Activated T-cell treated with anti-CD3 and anti-CD28 coated beads, Interleukin-2, amount 50 U/mL, for 24 hours (primary cell): ENCODE measurements at regions not wholly inside any gene's neighbourhood (a gene's known extent, or its start where the extent isn't known, plus 50 kb on each side); places are given as distances from the start of the nearest gene placed in this dataset.
"Not testable (repeated sequence)": the region's sequence is repeated elsewhere in the genome, so short reads cannot be mapped to it uniquely, and the experiment has no call there.

ENCODE experiments used
- DNase-seq: peaks from one replicate; pipeline ENCODE4 v3.0.0-alpha.2; 2020
- H3K27ac Mint-ChIP-seq: 2 replicates; pipeline ENCODE4 v1.8.0; 2020; ENCODE audit warnings: mild to moderate bottlenecking, mixed read lengths
- H3K27me3 Mint-ChIP-seq: 2 replicates; pipeline ENCODE4 v1.8.0; 2020; ENCODE audit warnings: mixed read lengths
- H3K36me3 Mint-ChIP-seq: 2 replicates; pipeline ENCODE4 v1.8.0; 2020; ENCODE audit warnings: low read depth, mixed read lengths
- H3K4me1 Mint-ChIP-seq: 2 replicates; pipeline ENCODE4 v1.8.0; 2020; ENCODE audit warnings: low read depth, mixed read lengths
- H3K4me3 Mint-ChIP-seq: 2 replicates; pipeline ENCODE4 v1.8.0; 2020; ENCODE audit warnings: mild to moderate bottlenecking, moderate library complexity, mixed read lengths
- H3K9me3 Mint-ChIP-seq: 2 replicates; pipeline ENCODE4 v1.8.0; 2020; ENCODE audit warnings: mixed read lengths

GRCh38 chr9:86572904-86573303 is 218.7 kb upstream of the TUT7 start:
- no peak for DNase-seq
- Mint-ChIP-seq H3K27ac (no peak overlapping the region), H3K4me3 (no peak overlapping the region), H3K36me3 (no peaks in the 10 kb centered on the region), H3K9me3 (peaks cover 2% of the 10 kb centered on the region), H3K27me3 (peaks cover 7% of the 10 kb centered on the region), H3K4me1 (no peaks in the 10 kb centered on the region)

DNA sequence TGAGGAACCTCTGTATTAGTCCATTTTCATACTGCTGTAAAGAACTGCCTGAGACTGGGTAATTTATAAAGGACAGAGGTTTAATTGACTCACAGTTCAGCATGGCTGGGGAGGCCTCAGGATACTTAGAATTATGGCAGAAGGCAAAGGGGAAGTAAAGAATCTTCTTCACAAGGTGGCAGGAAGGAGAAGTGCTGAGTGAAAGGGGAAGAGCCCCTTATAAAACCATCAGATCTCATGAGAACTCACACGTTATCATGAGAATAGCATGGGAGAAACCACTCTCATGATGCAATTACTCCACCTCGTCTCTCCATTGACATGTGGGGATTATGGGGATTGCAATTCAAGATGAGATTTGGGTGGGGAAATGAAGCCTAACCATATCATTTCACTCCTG is 211.4 kb upstream of the TUT7 start:
- not testable (repeated sequence) for H3K4me1 Mint-ChIP-seq, H3K27ac Mint-ChIP-seq, H3K4me3 Mint-ChIP-seq, H3K36me3 Mint-ChIP-seq, H3K9me3 Mint-ChIP-seq, DNase-seq
- peaks cover 13% of the 10 kb centered on the region for H3K27me3 Mint-ChIP-seq

DNA sequence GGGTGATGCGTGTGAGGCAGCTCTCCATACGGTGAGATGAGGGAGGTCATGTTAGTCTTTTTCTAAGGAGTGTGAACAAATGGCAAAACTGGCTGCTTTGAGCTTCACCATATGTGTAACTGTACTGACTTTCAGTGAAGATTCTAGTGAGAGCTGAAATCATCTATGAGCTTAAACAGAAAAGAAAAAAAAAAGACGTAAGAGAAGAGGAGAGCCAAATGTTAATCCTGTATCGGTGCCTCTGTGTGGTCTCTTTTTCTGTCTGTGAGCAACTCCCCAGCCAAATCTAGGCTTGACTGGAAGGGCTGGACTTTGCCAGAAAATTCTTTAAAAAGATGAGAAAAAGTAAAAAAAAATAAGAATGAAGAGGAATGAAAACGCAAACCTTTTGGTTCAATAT is 209.7 kb upstream of the TUT7 start:
- H3K9me3 Mint-ChIP-seq = peaks cover 9% of the 10 kb centered on the region
- H3K27me3 Mint-ChIP-seq = peaks cover 13% of the 10 kb centered on the region
- H3K4me3 Mint-ChIP-seq = no peak overlapping the region
- H3K4me1 Mint-ChIP-seq = no peaks in the 10 kb centered on the region
- no peaks in the 10 kb centered on the region for H3K36me3 Mint-ChIP-seq
- no peak for DNase-seq
- H3K27ac Mint-ChIP-seq = no peak overlapping the region

DNA sequence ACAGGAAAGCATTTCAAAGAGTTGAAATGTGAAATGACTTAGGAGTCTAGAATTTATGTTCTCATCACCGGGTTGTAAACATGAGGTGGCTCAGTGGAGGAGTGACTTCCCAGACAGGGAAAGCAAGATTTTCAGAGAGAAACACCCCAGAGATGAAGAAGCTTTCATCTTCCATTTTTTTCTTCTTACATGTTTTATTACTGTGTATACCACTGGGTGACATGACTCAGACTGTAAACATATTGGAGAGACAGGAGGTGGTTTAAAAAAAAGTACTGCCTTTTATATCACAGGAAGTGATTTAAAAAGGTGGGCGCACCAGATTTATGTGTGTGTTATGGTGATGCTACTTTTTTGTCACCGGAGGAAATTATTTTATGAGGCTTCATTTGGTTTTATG is 209.1 kb upstream of the TUT7 start:
- no peak overlapping the region for H3K4me3 Mint-ChIP-seq
- H3K27me3 Mint-ChIP-seq = peaks cover 13% of the 10 kb centered on the region
- H3K9me3 Mint-ChIP-seq = peaks cover 9% of the 10 kb centered on the region
- no peak for DNase-seq
- H3K4me1 Mint-ChIP-seq = no peaks in the 10 kb centered on the region
- no peaks in the 10 kb centered on the region for H3K36me3 Mint-ChIP-seq
- H3K27ac Mint-ChIP-seq = no peak overlapping the region

DNA sequence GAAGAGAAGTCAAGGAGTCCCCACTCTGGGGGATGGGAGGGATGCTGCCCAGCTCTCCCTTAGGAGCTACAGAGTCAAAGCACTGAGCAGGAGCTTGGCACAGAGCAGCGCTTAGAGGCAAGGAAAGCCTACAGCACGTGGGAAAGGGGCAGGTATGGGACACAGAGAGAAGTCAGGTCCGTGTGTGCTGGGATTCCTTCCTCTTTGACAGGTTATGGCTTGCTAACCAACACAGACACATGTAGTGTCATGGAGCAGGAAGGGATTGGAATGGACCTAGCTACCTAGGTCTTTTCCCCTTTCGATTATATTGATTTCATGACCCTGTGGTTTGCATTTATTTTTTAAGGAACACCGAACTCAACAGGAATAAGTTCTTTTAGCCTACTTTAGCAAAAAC is 208.5 kb upstream of the TUT7 start:
- Mint-ChIP-seq H3K9me3 (peaks cover 10% of the 10 kb centered on the region), H3K27me3 (peaks cover 12% of the 10 kb centered on the region), H3K27ac (no peak overlapping the region)

DNA sequence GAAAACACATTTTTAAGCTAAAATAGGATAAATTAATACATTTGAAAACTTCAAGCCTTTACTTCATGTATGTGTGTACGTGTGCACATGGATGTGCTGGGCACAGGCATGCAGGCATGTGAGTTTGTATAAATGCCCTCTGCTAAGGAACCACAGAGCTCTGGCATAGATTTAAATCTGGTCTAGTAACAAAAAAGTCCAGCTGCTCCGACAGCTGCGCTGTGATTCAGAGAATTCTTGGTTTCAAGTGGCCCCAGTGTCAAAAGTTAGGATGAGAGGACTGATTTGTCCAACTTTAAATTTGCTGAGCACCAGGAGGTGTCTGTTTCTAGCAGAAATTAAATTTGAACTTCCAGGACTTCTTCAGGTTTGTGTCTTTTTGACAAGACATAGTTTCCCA is 203.7 kb upstream of the TUT7 start:
- Mint-ChIP-seq H3K9me3 (peaks cover 3% of the 10 kb centered on the region), H3K27me3 (peaks cover 17% of the 10 kb centered on the region), H3K36me3 (no peaks in the 10 kb centered on the region), H3K27ac (no peak overlapping the region), H3K4me1 (no peaks in the 10 kb centered on the region), H3K4me3 (no peak overlapping the region)
- DNase-seq = no peak

More for the DNA sequence above, 208.5 kb upstream of the TUT7 start:
- Mint-ChIP-seq H3K4me3 (no peak overlapping the region), H3K4me1 (no peaks in the 10 kb centered on the region), H3K36me3 (no peaks in the 10 kb centered on the region)
- no peak for DNase-seq

- H3K4me1 Mint-ChIP-seq = no peaks in the 10 kb centered on the region
- H3K4me3 Mint-ChIP-seq = no peak overlapping the region
- no peak overlapping the region for H3K27ac Mint-ChIP-seq
- no peak for DNase-seq
- no peaks in the 10 kb centered on the region for H3K36me3 Mint-ChIP-seq
- H3K27me3 Mint-ChIP-seq = peaks cover 20% of the 10 kb centered on the region
- peaks cover 3% of the 10 kb centered on the region for H3K9me3 Mint-ChIP-seq
These were observed 203.0 kb upstream of the TUT7 start for GRCh38 chr9:86557063-86557766.

DNA sequence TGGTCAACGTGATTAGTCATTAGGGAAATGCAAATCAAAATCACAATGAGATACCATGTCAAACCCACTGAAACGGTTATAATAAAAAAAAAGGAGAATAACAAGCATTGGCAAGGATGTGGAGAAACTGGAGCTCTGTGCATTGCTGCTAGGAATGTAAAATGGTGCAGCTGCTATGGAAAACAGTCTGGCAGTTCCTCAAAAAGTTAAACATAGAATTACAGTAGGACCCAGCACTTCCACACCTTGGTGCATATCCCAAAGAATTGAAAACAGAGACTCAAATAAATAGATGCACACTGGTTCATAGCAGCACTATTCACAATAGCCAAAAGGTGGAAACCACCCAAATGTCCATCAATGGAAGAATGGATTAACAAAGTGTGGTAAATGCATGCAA is 201.5 kb upstream of the TUT7 start:
- Mint-ChIP-seq H3K9me3 (peaks cover 3% of the 10 kb centered on the region), H3K36me3 (no peaks in the 10 kb centered on the region), H3K27ac (no peak overlapping the region), H3K4me3 (no peak overlapping the region), H3K27me3 (peaks cover 23% of the 10 kb centered on the region), H3K4me1 (no peaks in the 10 kb centered on the region)
- DNase-seq = no peak

GRCh38 chr9:86550401-86550800 is 196.2 kb upstream of the TUT7 start:
- H3K36me3 Mint-ChIP-seq = no peaks in the 10 kb centered on the region
- peaks cover 23% of the 10 kb centered on the region for H3K27me3 Mint-ChIP-seq
- H3K27ac Mint-ChIP-seq = no peak overlapping the region
- no peak for DNase-seq
- H3K4me1 Mint-ChIP-seq = no peaks in the 10 kb centered on the region
- H3K4me3 Mint-ChIP-seq = no peak overlapping the region
- no peaks in the 10 kb centered on the region for H3K9me3 Mint-ChIP-seq

DNA sequence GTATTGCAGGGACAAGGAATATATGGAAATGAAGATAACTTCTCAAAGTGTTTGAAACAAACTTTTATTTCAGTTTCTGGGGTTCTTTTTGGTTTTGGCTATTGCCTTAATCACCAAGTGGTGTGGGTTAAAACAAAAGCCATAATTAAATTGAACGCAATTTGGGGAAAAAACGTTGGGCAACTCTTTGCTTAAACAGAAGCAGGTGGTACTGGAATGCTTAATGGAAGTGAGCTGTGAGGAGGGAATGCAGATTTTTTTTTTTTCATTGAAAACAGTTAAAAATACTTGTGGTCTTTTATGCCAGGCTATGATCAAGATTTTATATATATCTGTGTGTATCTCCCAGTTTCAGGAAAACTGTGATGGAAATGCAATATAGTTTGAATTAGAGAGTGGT is 195.7 kb upstream of the TUT7 start:
- H3K27ac Mint-ChIP-seq = no peak overlapping the region
- peaks cover 23% of the 10 kb centered on the region for H3K27me3 Mint-ChIP-seq

DNA sequence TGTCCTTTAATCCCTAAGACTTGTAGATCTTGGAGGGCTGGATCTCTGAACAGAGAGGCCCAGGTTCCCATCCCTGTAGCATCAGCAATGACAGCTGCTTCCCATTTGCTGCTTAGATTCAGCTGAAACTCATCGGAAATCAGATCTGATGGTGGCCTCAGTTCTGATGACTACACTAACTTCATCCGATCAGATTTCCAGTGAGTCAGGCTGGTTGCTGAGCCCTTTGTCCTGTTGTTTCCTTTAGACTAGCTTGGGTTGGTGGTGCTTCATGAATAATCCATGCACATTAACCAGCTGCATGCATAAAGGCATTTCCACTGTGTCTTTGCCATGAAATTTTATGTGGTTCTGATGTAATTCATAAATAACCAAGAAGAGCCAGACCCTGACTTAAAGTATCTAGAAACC is 195.2 kb upstream of the TUT7 start:
- H3K4me3 Mint-ChIP-seq = no peak overlapping the region
- H3K36me3 Mint-ChIP-seq = no peaks in the 10 kb centered on the region
- H3K27me3 Mint-ChIP-seq = peaks cover 20% of the 10 kb centered on the region
- no peak overlapping the region for H3K27ac Mint-ChIP-seq
- no peak for DNase-seq
- H3K9me3 Mint-ChIP-seq = no peaks in the 10 kb centered on the region
- no peaks in the 10 kb centered on the region for H3K4me1 Mint-ChIP-seq

More for the DNA sequence above, 195.7 kb upstream of the TUT7 start:
- no peak overlapping the region for H3K4me3 Mint-ChIP-seq
- H3K4me1 Mint-ChIP-seq = no peaks in the 10 kb centered on the region
- no peaks in the 10 kb centered on the region for H3K36me3 Mint-ChIP-seq
- no peaks in the 10 kb centered on the region for H3K9me3 Mint-ChIP-seq
- DNase-seq = no peak

DNA sequence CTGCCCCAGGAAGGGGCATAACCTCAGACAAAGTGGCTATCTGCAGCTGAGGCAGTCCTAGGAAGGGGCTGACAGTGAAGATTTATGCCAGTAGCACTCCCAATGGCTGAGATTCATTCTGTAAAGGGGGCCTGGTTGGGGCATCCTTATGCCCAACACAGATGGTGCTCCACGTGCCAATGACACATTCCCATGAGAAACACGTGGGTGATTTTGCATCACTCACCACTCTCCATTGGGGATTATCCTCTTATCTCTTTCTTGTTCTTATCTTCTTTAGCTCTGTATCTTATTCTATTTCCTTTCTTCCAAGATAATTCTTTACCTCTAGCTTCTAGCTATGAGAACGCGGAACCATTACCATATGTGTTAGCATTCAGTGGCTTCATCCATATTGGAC is 194.0 kb upstream of the TUT7 start:
- Mint-ChIP-seq H3K4me3 (no peak overlapping the region), H3K36me3 (no peaks in the 10 kb centered on the region), H3K27ac (no peak overlapping the region), H3K27me3 (peaks cover 18% of the 10 kb centered on the region), H3K4me1 (no peaks in the 10 kb centered on the region), H3K9me3 (no peaks in the 10 kb centered on the region)
- DNase-seq = no peak

DNA sequence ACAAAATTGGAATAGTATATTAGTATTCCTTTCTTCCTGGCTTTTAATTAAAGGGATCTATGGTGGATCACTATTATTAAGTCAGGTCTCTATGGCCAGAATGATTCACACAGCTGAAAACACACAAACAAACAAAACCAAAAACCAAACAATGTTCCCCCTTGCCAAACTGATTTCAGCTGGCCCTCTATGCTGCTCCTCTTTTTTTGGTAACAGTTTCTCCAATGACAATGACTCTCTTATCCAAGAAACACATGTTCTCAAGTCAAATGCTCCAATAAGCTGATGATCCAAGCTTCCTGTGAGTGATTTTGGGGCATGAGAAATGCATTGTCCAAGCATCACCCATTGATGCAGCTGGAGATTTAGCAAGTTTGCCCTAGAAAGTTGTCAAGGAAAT is 193.4 kb upstream of the TUT7 start:
- no peaks in the 10 kb centered on the region for H3K36me3 Mint-ChIP-seq
- H3K27me3 Mint-ChIP-seq = peaks cover 12% of the 10 kb centered on the region
- no peak overlapping the region for H3K4me3 Mint-ChIP-seq
- H3K9me3 Mint-ChIP-seq = no peaks in the 10 kb centered on the region
- no peaks in the 10 kb centered on the region for H3K4me1 Mint-ChIP-seq
- no peak overlapping the region for H3K27ac Mint-ChIP-seq
- no peak for DNase-seq

- no peak overlapping the region for H3K27ac Mint-ChIP-seq
- no peaks in the 10 kb centered on the region for H3K36me3 Mint-ChIP-seq
- no peaks in the 10 kb centered on the region for H3K9me3 Mint-ChIP-seq
- H3K4me3 Mint-ChIP-seq = no peak overlapping the region
- no peak for DNase-seq
- no peaks in the 10 kb centered on the region for H3K4me1 Mint-ChIP-seq
- H3K27me3 Mint-ChIP-seq = peaks cover 8% of the 10 kb centered on the region
These were observed 192.5 kb upstream of the TUT7 start for GRCh38 chr9:86546712-86547111.

GRCh38 chr9:86545090-86545489 is 190.9 kb upstream of the TUT7 start:
- no peak overlapping the region for H3K27ac Mint-ChIP-seq
- peaks cover 3% of the 10 kb centered on the region for H3K27me3 Mint-ChIP-seq
- no peaks in the 10 kb centered on the region for H3K36me3 Mint-ChIP-seq

GRCh38 chr9:86541014-86541570 is 186.9 kb upstream of the TUT7 start:
- Mint-ChIP-seq H3K4me1 (no peaks in the 10 kb centered on the region), H3K36me3 (no peaks in the 10 kb centered on the region), H3K4me3 (no peak overlapping the region), H3K27ac (no peak overlapping the region), H3K27me3 (no peaks in the 10 kb centered on the region), H3K9me3 (no peaks in the 10 kb centered on the region)
- DNase-seq = no peak

More at GRCh38 chr9:86545090-86545489, 190.9 kb upstream of the TUT7 start:
- H3K4me3 Mint-ChIP-seq = no peak overlapping the region
- no peak for DNase-seq
- no peaks in the 10 kb centered on the region for H3K9me3 Mint-ChIP-seq
- H3K4me1 Mint-ChIP-seq = no peaks in the 10 kb centered on the region
